Smooth muscle cell (in vitro differentiated cells): ENCODE measurements at regions not wholly inside any gene's neighbourhood (a gene's known extent, or its start where the extent isn't known, plus 50 kb on each side); places are given as distances from the start of the nearest gene placed in this dataset.

Experiments used
- DNase-seq: peaks from one replicate; lab custom pipeline; 2025; ENCODE audit not compliant: unreplicated experiment; lab: John Stamatoyannopoulos, UW
- H2AFZ ChIP-seq: fragments of 200-600 bp; sonication (generic); 2 replicates; pipeline ENCODE4 v1.6.0; 2016; ENCODE audit warnings: antibody characterized with exemption, low read depth, mild to moderate bottlenecking
- H3F3A ChIP-seq: fragments of 200-600 bp; sonication (generic); 2 replicates; pipeline ENCODE4 v1.6.0; 2017; ENCODE audit warnings: antibody characterized with exemption, low read depth
- H3K27ac ChIP-seq: fragments of 200-600 bp; sonication (generic); 2 replicates; pipeline ENCODE4 v1.5.1; 2016; ENCODE audit warnings: low read depth, mild to moderate bottlenecking
- H3K27me3 ChIP-seq: fragments of 200-600 bp; sonication (generic); 2 replicates; pipeline ENCODE4 v1.6.1; 2016; ENCODE audit warnings: low read depth, mild to moderate bottlenecking
- H3K36me3 ChIP-seq: fragments of 200-600 bp; sonication (generic); 2 replicates; pipeline ENCODE4 v1.5.1; 2016; ENCODE audit warnings: low read depth
- H3K4me1 ChIP-seq: fragments of 200-600 bp; sonication (generic); 2 replicates; pipeline ENCODE4 v1.5.1; 2016; ENCODE audit warnings: low read depth
- H3K4me2 ChIP-seq: fragments of 200-600 bp; sonication (generic); 2 replicates; pipeline ENCODE4 v1.6.0; 2016; ENCODE audit warnings: mild to moderate bottlenecking
- H3K4me3 ChIP-seq: fragments of 200-600 bp; sonication (generic); 2 replicates; pipeline ENCODE4 v1.5.1; 2016; ENCODE audit warnings: mild to moderate bottlenecking
- H3K79me2 ChIP-seq: fragments of 200-600 bp; sonication (generic); 2 replicates; pipeline ENCODE4 v1.6.0; 2016; ENCODE audit warnings: low read depth, mild to moderate bottlenecking
- H3K9ac ChIP-seq: fragments of 200-600 bp; sonication (generic); 2 replicates; pipeline ENCODE4 v1.6.0; 2016; ENCODE audit warnings: low read depth
- H3K9me3 ChIP-seq: fragments of 200-600 bp; sonication (generic); replicated peaks from 2 replicates; pipeline ENCODE4 v1.5.1; 2016; ENCODE audit warnings: low read depth
- H4K20me1 ChIP-seq: fragments of 200-600 bp; sonication (generic); 2 replicates; pipeline ENCODE4 v1.6.0; 2016; ENCODE audit warnings: low read depth
- CTCF ChIP-seq: fragments of 200-600 bp; sonication (generic); IDR thresholded peaks from 2 replicates; pipeline ENCODE4 v1.5.1; 2017; ENCODE audit warnings: borderline replicate concordance, mild to moderate bottlenecking, antibody characterized with exemption; ENCODE audit not compliant: insufficient read depth, poor library complexity, severe bottlenecking
- WGBS: methylation state at CpG from one replicate; pipeline ENCODE4 v1.1.7; 2016; ENCODE audit warnings: low lambda C conversion rate; 5-methylcytosine and 5-hydroxymethylcytosine counted together

GRCh38 chr10:36837416-36837815 is 288.0 kb upstream of the ANKRD30A start:
- no peak for TF ChIP-seq CTCF
- H3K79me2 ChIP-seq = no peaks in the 10 kb centered on the region
- no peaks in the 10 kb centered on the region for H4K20me1 ChIP-seq
- H3K4me2 ChIP-seq = no peak overlapping the region
- no peak overlapping the region for H3K4me3 ChIP-seq
- no peaks in the 10 kb centered on the region for H3K36me3 ChIP-seq
- H3K9me3 ChIP-seq = no peaks in the 10 kb centered on the region
- no peak overlapping the region for H3K9ac ChIP-seq
- H3K4me1 ChIP-seq = no peaks in the 10 kb centered on the region
- H3F3A ChIP-seq = no peaks in the 10 kb centered on the region
- H3K27ac ChIP-seq = no peak overlapping the region
- H3K27me3 ChIP-seq = no peaks in the 10 kb centered on the region
- no peak for DNase-seq
- no peak overlapping the region for H2AFZ ChIP-seq

GRCh38 chr10:36819781-36820180 is 305.6 kb upstream of the ANKRD30A start:
- no peaks in the 10 kb centered on the region for H3F3A ChIP-seq
- no peak overlapping the region for H3K4me3 ChIP-seq
- no peaks in the 10 kb centered on the region for H3K79me2 ChIP-seq
- no peak overlapping the region for H2AFZ ChIP-seq
- 95% methylated on average over 15 of the region's 20 CpGs for WGBS
- no peak for TF ChIP-seq CTCF
- H4K20me1 ChIP-seq = no peaks in the 10 kb centered on the region
- H3K4me2 ChIP-seq = no peak overlapping the region
- no peaks in the 10 kb centered on the region for H3K27me3 ChIP-seq
- DNase-seq = no peak
- no peak overlapping the region for H3K9ac ChIP-seq
- H3K9me3 ChIP-seq = no peaks in the 10 kb centered on the region
- no peaks in the 10 kb centered on the region for H3K4me1 ChIP-seq
- no peaks in the 10 kb centered on the region for H3K36me3 ChIP-seq
- no peak overlapping the region for H3K27ac ChIP-seq

GRCh38 chr10:36817898-36818297 is 307.5 kb upstream of the ANKRD30A start:
- no peaks in the 10 kb centered on the region for H3K4me1 ChIP-seq
- no peak overlapping the region for H3K4me2 ChIP-seq
- no peak overlapping the region for H2AFZ ChIP-seq
- no peak overlapping the region for H3K27ac ChIP-seq
- H3K9me3 ChIP-seq = no peaks in the 10 kb centered on the region
- H3K27me3 ChIP-seq = no peaks in the 10 kb centered on the region
- TF ChIP-seq CTCF = no peak
- DNase-seq = no peak
- no peak overlapping the region for H3K9ac ChIP-seq
- no peaks in the 10 kb centered on the region for H3K36me3 ChIP-seq
- H4K20me1 ChIP-seq = no peaks in the 10 kb centered on the region
- no peaks in the 10 kb centered on the region for H3F3A ChIP-seq
- no peak overlapping the region for H3K4me3 ChIP-seq
- no peaks in the 10 kb centered on the region for H3K79me2 ChIP-seq
- WGBS = 76% methylated on average over 15 of the region's 15 CpGs

- H3K36me3 ChIP-seq = no peaks in the 10 kb centered on the region
- H3K9ac ChIP-seq = no peak overlapping the region
- no peak overlapping the region for H2AFZ ChIP-seq
- DNase-seq = no peak
- no peaks in the 10 kb centered on the region for H3K9me3 ChIP-seq
- H3F3A ChIP-seq = no peaks in the 10 kb centered on the region
- TF ChIP-seq CTCF = no peak
- H4K20me1 ChIP-seq = no peaks in the 10 kb centered on the region
- 68% methylated on average over 2 of the region's 2 CpGs for WGBS
- no peak overlapping the region for H3K4me3 ChIP-seq
- H3K79me2 ChIP-seq = no peaks in the 10 kb centered on the region
- no peak overlapping the region for H3K4me2 ChIP-seq
- no peaks in the 10 kb centered on the region for H3K27me3 ChIP-seq
- no peak overlapping the region for H3K27ac ChIP-seq
- no peaks in the 10 kb centered on the region for H3K4me1 ChIP-seq
Measured at GRCh38 chr10:36808625-36809362, 316.6 kb upstream of the ANKRD30A start.
